HFFc6 (cell line): ENCODE measurements at regions not wholly inside any gene's neighbourhood (a gene's known extent, or its start where the extent isn't known, plus 50 kb on each side); places are given as distances from the start of the nearest gene placed in this dataset.

ENCODE experiments used
- DNase-seq: peaks from one replicate; pipeline ENCODE4 v3.0.0-alpha.2; 2018
- H3K27ac Mint-ChIP-seq: 2 replicates; pipeline ENCODE4 v1.8.0; 2020; ENCODE audit warnings: mild to moderate bottlenecking, mixed read lengths
- H3K27me3 Mint-ChIP-seq: 2 replicates; pipeline ENCODE4 v1.8.0; 2021; ENCODE audit warnings: mild to moderate bottlenecking, moderate library complexity, mixed read lengths; ENCODE audit not compliant: insufficient read depth
- H3K36me3 Mint-ChIP-seq: 2 replicates; pipeline ENCODE4 v1.8.0; 2021; ENCODE audit warnings: low read depth, mixed read lengths
- H3K4me1 Mint-ChIP-seq: 2 replicates; pipeline ENCODE4 v1.8.0; 2020; ENCODE audit warnings: low read depth, mixed read lengths
- H3K4me3 Mint-ChIP-seq: 2 replicates; pipeline ENCODE4 v1.8.0; 2020; ENCODE audit warnings: mild to moderate bottlenecking, moderate library complexity, mixed read lengths
- H3K9me3 Mint-ChIP-seq: 2 replicates; pipeline ENCODE4 v1.8.0; 2020; ENCODE audit warnings: mild to moderate bottlenecking, mixed read lengths
- TF ChIP-seq, protein P1 (sequence below): fragments of 200-600 bp; sonication (generic); IDR thresholded peaks from 2 replicates; pipeline ENCODE4 v1.5.0; 2021; ENCODE audit warnings: antibody characterized with exemption, mild to moderate bottlenecking

DNA sequence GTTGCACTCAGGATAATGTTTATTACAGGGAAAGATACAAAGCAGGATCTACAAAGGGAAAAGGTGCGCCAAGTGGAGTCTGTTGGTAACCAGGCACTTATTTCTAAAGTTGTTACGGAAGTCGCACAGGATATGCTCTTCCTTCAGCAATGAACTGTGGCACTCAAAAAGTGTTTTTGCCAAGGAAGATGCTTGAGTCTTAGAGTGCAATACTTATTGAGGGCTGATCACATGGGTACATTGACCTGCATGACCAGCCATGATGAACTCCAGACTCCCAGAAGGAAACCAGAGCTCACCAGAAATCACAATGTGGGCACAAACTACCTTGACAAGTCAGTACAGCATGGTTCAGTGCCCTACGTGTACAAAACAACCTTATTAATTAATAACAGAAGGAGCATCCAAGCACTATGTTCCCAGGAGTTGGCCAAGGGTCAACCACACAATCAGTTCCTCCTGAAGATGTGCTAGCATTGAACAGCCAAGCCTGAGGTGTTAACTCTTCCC lies 270.7 kb upstream of the TFAP2D start:
- TF ChIP-seq, protein P1, sequence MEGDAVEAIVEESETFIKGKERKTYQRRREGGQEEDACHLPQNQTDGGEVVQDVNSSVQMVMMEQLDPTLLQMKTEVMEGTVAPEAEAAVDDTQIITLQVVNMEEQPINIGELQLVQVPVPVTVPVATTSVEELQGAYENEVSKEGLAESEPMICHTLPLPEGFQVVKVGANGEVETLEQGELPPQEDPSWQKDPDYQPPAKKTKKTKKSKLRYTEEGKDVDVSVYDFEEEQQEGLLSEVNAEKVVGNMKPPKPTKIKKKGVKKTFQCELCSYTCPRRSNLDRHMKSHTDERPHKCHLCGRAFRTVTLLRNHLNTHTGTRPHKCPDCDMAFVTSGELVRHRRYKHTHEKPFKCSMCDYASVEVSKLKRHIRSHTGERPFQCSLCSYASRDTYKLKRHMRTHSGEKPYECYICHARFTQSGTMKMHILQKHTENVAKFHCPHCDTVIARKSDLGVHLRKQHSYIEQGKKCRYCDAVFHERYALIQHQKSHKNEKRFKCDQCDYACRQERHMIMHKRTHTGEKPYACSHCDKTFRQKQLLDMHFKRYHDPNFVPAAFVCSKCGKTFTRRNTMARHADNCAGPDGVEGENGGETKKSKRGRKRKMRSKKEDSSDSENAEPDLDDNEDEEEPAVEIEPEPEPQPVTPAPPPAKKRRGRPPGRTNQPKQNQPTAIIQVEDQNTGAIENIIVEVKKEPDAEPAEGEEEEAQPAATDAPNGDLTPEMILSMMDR = no peak
- DNase-seq = no peak
- Mint-ChIP-seq H3K36me3 (0 out of 2 replicates have a peak, but pooled peaks cover 9% of the 10 kb centered on the region), H3K4me3 (no peak overlapping the region), H3K9me3 (peaks cover 27% of the 10 kb centered on the region), H3K4me1 (no peaks in the 10 kb centered on the region), H3K27me3 (no peaks in the 10 kb centered on the region), H3K27ac (no peak overlapping the region)

DNA sequence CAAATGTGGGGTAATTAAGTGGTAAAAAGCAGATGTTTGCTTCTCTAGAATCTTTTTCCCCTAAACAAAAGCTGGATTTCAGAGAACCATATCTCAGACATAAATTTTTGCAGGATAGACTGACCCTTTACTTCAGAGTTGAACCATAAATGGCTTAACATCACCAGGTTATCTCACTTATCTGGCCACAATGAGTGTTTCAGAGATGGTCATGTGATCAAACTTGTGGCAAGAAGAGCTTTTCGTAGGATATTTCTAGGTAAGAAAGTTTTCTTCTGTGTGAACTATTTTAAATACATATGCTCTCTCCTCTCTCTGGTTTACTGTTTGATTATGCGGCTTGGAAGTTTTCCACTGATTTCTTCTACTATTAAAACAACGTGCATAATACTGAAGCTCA lies 270.2 kb upstream of the TFAP2D start:
- H3K36me3 Mint-ChIP-seq = 0 out of 2 replicates have a peak, but pooled peaks cover 9% of the 10 kb centered on the region
- TF ChIP-seq, protein P1 = no peak
- DNase-seq = no peak
- H3K27ac Mint-ChIP-seq = no peak overlapping the region
- H3K27me3 Mint-ChIP-seq = no peaks in the 10 kb centered on the region
- peaks cover 27% of the 10 kb centered on the region for H3K9me3 Mint-ChIP-seq
- no peaks in the 10 kb centered on the region for H3K4me1 Mint-ChIP-seq
- no peak overlapping the region for H3K4me3 Mint-ChIP-seq

DNA sequence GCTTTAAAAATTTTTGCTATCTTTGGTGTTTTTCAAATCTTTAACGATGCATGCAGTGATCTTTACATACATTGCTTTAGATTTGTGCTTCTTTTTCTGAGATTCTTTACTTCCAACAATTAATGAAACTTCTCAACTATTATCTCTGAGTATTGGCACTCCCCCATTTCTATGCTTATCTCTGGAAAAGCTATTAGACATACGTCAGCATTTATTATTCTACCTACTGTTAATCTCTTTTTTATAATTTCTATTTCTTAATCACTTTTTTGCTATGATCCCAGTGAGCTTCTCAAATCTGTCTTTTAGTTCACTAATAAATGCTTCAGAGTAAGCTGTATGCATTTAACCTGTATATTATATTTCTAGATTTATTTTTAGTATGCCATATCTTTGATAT lies 264.2 kb upstream of the TFAP2D start:
- H3K4me1 Mint-ChIP-seq = no peaks in the 10 kb centered on the region
- no peaks in the 10 kb centered on the region for H3K36me3 Mint-ChIP-seq
- H3K27me3 Mint-ChIP-seq = no peaks in the 10 kb centered on the region
- no peak for DNase-seq
- H3K4me3 Mint-ChIP-seq = no peak overlapping the region
- peaks cover 52% of the 10 kb centered on the region for H3K9me3 Mint-ChIP-seq
- TF ChIP-seq, protein P1 = no peak
- H3K27ac Mint-ChIP-seq = no peak overlapping the region

DNA sequence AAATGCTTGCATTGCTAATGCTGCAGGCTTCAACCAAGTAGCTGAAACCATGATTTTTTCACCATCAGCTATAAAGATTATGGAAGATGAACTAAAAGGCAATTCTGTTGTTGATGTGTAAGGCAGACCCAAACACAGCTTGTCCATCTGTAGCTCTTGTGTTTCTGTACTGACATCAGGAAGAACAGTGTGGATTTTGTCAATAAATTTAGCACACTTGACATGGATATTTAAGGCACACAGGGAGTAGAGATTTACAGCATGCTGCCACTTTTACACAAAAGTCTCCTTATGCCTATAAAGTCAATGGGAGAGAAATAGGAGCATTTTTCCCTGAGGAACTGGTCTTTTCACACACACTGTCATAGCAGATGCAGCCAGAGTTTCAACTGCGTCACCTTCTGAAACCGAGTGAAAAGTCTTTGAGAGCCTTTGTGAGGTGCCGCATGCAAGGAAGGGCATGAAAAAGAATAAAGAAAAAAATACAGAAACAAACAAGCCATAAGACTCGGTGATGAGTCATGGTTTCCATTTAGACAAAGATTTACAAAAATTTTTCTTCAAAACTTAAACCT lies 261.4 kb upstream of the TFAP2D start:
- H3K4me1 Mint-ChIP-seq = no peaks in the 10 kb centered on the region

DNA sequence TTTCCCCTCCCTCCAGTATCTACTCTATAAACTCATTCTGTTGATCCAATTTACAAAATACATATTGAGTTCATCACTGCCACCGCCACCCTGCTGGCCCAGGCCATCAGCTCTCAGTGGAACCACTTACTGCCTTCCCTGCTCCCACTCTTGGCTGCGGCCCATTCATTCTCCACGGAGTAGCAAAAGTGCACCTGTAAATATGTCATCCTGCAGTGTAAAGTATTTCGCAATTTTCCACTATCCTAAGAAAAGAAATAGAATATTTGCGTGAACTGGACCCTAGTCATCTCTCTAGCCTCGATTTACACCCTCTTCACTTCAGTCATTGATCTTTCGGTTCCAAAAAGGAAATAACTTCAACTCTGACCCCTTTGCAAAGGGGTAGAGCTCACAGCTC lies 258.3 kb upstream of the TFAP2D start:
- DNase-seq = no peak
- no peaks in the 10 kb centered on the region for H3K4me1 Mint-ChIP-seq
- H3K9me3 Mint-ChIP-seq = peaks cover 46% of the 10 kb centered on the region
- H3K27me3 Mint-ChIP-seq = no peaks in the 10 kb centered on the region
- no peak overlapping the region for H3K27ac Mint-ChIP-seq
- TF ChIP-seq, protein P1 = no peak
- no peaks in the 10 kb centered on the region for H3K36me3 Mint-ChIP-seq
- no peak overlapping the region for H3K4me3 Mint-ChIP-seq

More for the DNA sequence above, 261.4 kb upstream of the TFAP2D start:
- H3K27me3 Mint-ChIP-seq = no peaks in the 10 kb centered on the region
- no peak overlapping the region for H3K4me3 Mint-ChIP-seq
- no peak overlapping the region for H3K27ac Mint-ChIP-seq
- TF ChIP-seq, protein P1 = no peak
- no peaks in the 10 kb centered on the region for H3K36me3 Mint-ChIP-seq
- peaks cover 53% of the 10 kb centered on the region for H3K9me3 Mint-ChIP-seq
- no peak for DNase-seq
